ENCODE measurements at regions not wholly inside any gene's neighbourhood (a gene's known extent, or its start where the extent isn't known, plus 50 kb on each side); places are given as distances from the start of the nearest gene placed in this dataset.

- TF ChIP-seq EZH2 (IDR thresholded peaks at IDR 0.05; ENCODE audit: borderline replicate concordance, low read depth, low read length, poor library complexity, severe bottlenecking), result no peak
- TF ChIP-seq CTCF (conservative IDR thresholded peaks at IDR 0.05; ENCODE audit: low read depth, low read length), result no peak
- POLR2A ChIA-PET (ENCODE audit: low non-redundant PET), result no interaction called here
These were observed 147.9 kb upstream of the TOP1 start for GRCh38 chr20:40880729-40881109.

GRCh38 chr20:40882152-40882551, 146.5 kb upstream of the TOP1 start:
- no peaks in the 10 kb centered on the region for H3K4me1 ChIP-seq (ENCODE audit: insufficient read depth, low read length, poor library complexity, severe bottlenecking)
- TF ChIP-seq CTCF (conservative IDR thresholded peaks at IDR 0.05; ENCODE audit: low read depth, low read length) (no peak), EZH2 (IDR thresholded peaks at IDR 0.05; ENCODE audit: borderline replicate concordance, low read depth, low read length, poor library complexity, severe bottlenecking) (no peak)
- no peak for DNase-seq (ENCODE audit: low spot score)
- BruUV-seq (replicated peaks), result no TSS peak
- H3K4me3 ChIP-seq (ENCODE audit: low read depth, low read length, poor library complexity, severe bottlenecking), result no peak overlapping the region
- no peak overlapping the region for H3K27ac ChIP-seq (ENCODE audit: low read depth, low read length, poor library complexity, severe bottlenecking)
- H3K27me3 ChIP-seq (replicated peaks; ENCODE audit: insufficient read depth, low read depth, low read length, poor library complexity), result peaks cover 4% of the 10 kb centered on the region
- intact Hi-C loops (cut with micrococcal nuclease; ENCODE audit: unreplicated experiment), result no loop called here
- ChIA-PET CTCF (no interaction called here), POLR2A (ENCODE audit: low non-redundant PET) (no interaction called here)
- H3K9me3 ChIP-seq (ENCODE audit: low read depth, low read length, poor library complexity, severe bottlenecking), result no peaks in the 10 kb centered on the region
- H3K36me3 ChIP-seq (ENCODE audit: insufficient read depth, low read length, poor library complexity, severe bottlenecking), result no peaks in the 10 kb centered on the region

More at GRCh38 chr20:40880729-40881109, 147.9 kb upstream of the TOP1 start:
- CTCF ChIA-PET, result no interaction called here
- BruUV-seq (replicated peaks), result no TSS peak
- no peak for DNase-seq (ENCODE audit: low spot score)
- intact Hi-C loops (cut with micrococcal nuclease; ENCODE audit: unreplicated experiment), result no loop called here
- Histone ChIP-seq H3K4me3 (ENCODE audit: low read depth, low read length, poor library complexity, severe bottlenecking) (no peak overlapping the region), H3K4me1 (ENCODE audit: insufficient read depth, low read length, poor library complexity, severe bottlenecking) (no peaks in the 10 kb centered on the region), H3K27ac (ENCODE audit: low read depth, low read length, poor library complexity, severe bottlenecking) (no peak overlapping the region), H3K36me3 (ENCODE audit: insufficient read depth, low read length, poor library complexity, severe bottlenecking) (no peaks in the 10 kb centered on the region), H3K9me3 (ENCODE audit: low read depth, low read length, poor library complexity, severe bottlenecking) (no peaks in the 10 kb centered on the region), H3K27me3 (replicated peaks; ENCODE audit: insufficient read depth, low read depth, low read length, poor library complexity) (peaks cover 4% of the 10 kb centered on the region)

- BruUV-seq (replicated peaks), result no TSS peak
- H3K36me3 ChIP-seq (ENCODE audit: insufficient read depth, low read length, poor library complexity, severe bottlenecking), result no peaks in the 10 kb centered on the region
- CTCF ChIA-PET, result interaction anchor here (0.7 kb wide), 1 partner anchor 31 kb away, joined by 3 read pairs; no protein-coding TSS in a partner anchor
- H3K27me3 ChIP-seq (replicated peaks; ENCODE audit: insufficient read depth, low read depth, low read length, poor library complexity), result peaks cover 4% of the 10 kb centered on the region
- TF ChIP-seq EZH2 (IDR thresholded peaks at IDR 0.05; ENCODE audit: borderline replicate concordance, low read depth, low read length, poor library complexity, severe bottlenecking) (no peak), CTCF (conservative IDR thresholded peaks at IDR 0.05; ENCODE audit: low read depth, low read length) (no peak)
- no peaks in the 10 kb centered on the region for H3K4me1 ChIP-seq (ENCODE audit: insufficient read depth, low read length, poor library complexity, severe bottlenecking)
- POLR2A ChIA-PET (ENCODE audit: low non-redundant PET), result no interaction called here
- no peaks in the 10 kb centered on the region for H3K9me3 ChIP-seq (ENCODE audit: low read depth, low read length, poor library complexity, severe bottlenecking)
- no peak for DNase-seq (ENCODE audit: low spot score)
- no peak overlapping the region for H3K27ac ChIP-seq (ENCODE audit: low read depth, low read length, poor library complexity, severe bottlenecking)
- intact Hi-C loops (cut with micrococcal nuclease; ENCODE audit: unreplicated experiment), result no loop called here
- no peak overlapping the region for H3K4me3 ChIP-seq (ENCODE audit: low read depth, low read length, poor library complexity, severe bottlenecking)
These were observed 145.5 kb upstream of the TOP1 start for GRCh38 chr20:40883097-40883496.

Data from A673 (cell line).